Skeletal muscle tissue (tissue), 3 donors: ENCODE measurements at regions not wholly inside any gene's neighbourhood (a gene's known extent, or its start where the extent isn't known, plus 50 kb on each side); places are given as distances from the start of the nearest gene placed in this dataset.
"Not testable (repeated sequence)": the region's sequence is repeated elsewhere in the genome, so short reads cannot be mapped to it uniquely, and the experiment has no call there.

Experiments
- H3K27ac ChIP-seq: one replicate; pipeline ENCODE4 v1.7.0; 2013; ENCODE audit warnings: mild to moderate bottlenecking, low read depth, low read length, inconsistent platforms
- H3K27me3 ChIP-seq, 3 donors: one replicate each; pipeline ENCODE4 v1.7.0; 2013; ENCODE audit warnings: low read length in 3 of 3; ENCODE audit not compliant: control insufficient read depth in 3 of 3, insufficient read depth in 3 of 3
- H3K36me3 ChIP-seq, 3 donors: one replicate each; pipeline ENCODE4 v1.7.0; 2013; ENCODE audit warnings: low read length in 3 of 3; ENCODE audit not compliant: control insufficient read depth in 3 of 3, insufficient read depth in 3 of 3
- H3K4me1 ChIP-seq, 3 donors: one replicate each; pipeline ENCODE4 v1.7.0; 2013; ENCODE audit warnings: low read length in 3 of 3, mild to moderate bottlenecking in 3 of 3; ENCODE audit not compliant: control insufficient read depth in 3 of 3, insufficient read depth in 3 of 3
- H3K4me3 ChIP-seq, 3 donors: one replicate each; pipeline ENCODE4 v1.7.0; 2013; ENCODE audit warnings: low read length in 3 of 3
- H3K9ac ChIP-seq, 3 donors: one replicate each; pipeline ENCODE4 v1.7.0; 2013; ENCODE audit warnings: low read length in 3 of 3, mild to moderate bottlenecking in 3 of 3, moderate library complexity in 2 of 3, low read depth in 1 of 3
- H3K9me3 ChIP-seq, 3 donors: one replicate each; pipeline ENCODE4 v1.7.0; 2013; ENCODE audit warnings: low read length in 3 of 3; ENCODE audit not compliant: control insufficient read depth in 3 of 3
- donor health status: Osteomylitis.

DNA sequence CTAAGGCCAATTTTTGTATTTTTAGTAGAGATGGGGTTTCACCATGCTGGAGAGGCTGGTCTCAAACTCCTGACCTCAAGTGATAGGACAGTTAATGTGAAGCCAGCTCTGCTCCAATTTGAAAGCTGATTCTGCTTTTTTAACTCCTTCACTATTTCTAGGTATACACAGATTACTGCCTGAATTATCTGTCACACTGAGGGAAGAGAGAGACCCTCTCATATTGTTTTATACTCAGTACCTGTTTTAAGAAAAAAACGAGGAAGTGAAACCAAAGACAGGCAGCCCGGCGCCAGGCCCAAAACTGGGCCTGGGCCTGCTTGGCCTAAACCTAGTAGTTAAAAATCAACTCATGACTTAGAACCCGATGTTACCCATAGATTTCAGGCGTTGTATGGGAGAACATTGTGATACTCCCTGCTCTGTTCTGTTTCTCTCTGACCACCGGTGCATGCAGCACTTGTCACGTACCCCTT lies 1601.5 kb upstream of the PCDH10 start:
- no peak overlapping the region for H3K9ac ChIP-seq
- H3K27me3 ChIP-seq: no peaks in the 10 kb centered on the region

DNA sequence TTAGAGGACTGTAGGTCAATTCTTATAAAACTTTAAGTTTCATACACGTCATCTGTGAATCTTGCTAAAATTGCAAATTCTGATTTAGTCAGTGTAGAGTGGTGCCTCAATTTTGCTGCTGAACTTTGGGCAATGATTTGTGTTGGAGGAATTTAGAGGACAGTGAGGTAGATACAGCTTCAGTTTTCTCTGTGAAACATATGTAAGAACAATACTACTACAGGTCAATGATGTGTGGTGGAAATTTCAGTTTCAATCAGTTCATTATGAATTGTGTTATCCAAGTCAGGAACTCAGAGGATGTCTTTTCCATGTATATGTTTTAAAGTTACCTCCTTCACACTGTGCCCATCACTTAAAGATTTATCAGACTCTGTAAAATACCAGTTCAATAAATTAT lies 1597.8 kb upstream of the PCDH10 start:
- no peak overlapping the region for H3K9ac ChIP-seq
- H3K27ac ChIP-seq: no peak overlapping the region
- no peak overlapping the region for H3K4me3 ChIP-seq
- H3K9me3 ChIP-seq: no peaks in the 10 kb centered on the region
- no peaks in the 10 kb centered on the region for H3K4me1 ChIP-seq
- H3K27me3 ChIP-seq: no peaks in the 10 kb centered on the region
- H3K36me3 ChIP-seq: no peaks in the 10 kb centered on the region

More for the DNA sequence above, 1601.5 kb upstream of the PCDH10 start:
- H3K27ac ChIP-seq: no peak overlapping the region
- H3K36me3 ChIP-seq: no peaks in the 10 kb centered on the region
- no peak overlapping the region for H3K4me3 ChIP-seq
- H3K4me1 ChIP-seq: no peaks in the 10 kb centered on the region
- H3K9me3 ChIP-seq: no peaks in the 10 kb centered on the region

DNA sequence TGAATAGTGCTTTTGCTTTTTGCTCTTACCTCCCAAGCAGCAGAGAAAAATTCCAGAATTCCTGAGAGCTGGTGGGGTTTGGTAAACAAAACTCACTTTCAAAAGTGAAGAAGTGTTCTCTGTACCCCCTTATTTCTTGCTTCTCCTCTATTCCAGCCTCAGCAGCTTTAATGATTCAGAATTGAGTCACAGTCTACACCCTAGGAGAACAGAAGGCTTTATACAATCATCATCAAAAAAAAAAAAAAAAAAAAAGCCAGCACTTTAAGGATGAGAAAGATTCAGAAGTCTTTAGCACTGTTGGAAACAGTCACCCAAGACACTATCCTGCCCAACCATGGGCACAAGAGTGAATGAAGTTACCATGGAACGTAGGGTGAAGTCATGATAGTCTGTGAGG lies 1583.1 kb upstream of the PCDH10 start:
- H3K27ac ChIP-seq: no peak overlapping the region

DNA sequence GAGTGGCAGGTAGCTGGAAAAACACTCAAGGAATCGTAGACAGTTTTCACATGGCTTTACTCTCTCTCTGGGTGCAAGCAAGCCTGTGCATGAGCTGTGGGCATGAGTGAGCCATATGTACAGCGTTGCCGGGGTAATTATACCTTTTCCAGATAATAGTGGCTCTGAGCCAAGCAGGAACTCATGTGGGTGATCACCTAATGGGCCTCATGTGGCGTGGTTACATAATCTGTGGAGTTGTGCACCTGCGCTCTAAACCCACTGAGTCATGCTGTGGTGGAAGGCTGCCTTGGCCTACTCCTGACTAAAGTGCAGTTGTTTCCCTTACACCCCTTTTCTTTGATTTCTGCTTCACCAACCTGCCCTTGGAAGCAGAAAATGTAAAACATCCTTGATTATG lies 1564.5 kb upstream of the PCDH10 start:
- no peak overlapping the region for H3K9ac ChIP-seq
- H3K4me1 ChIP-seq: no peaks in the 10 kb centered on the region
- no peak overlapping the region for H3K4me3 ChIP-seq
- no peaks in the 10 kb centered on the region for H3K36me3 ChIP-seq
- H3K27me3 ChIP-seq: no peaks in the 10 kb centered on the region
- no peaks in the 10 kb centered on the region for H3K9me3 ChIP-seq
- H3K27ac ChIP-seq: no peak overlapping the region

More for the DNA sequence above, 1583.1 kb upstream of the PCDH10 start:
- Histone ChIP-seq H3K27me3 (no peaks in the 10 kb centered on the region), H3K4me1 (no peaks in the 10 kb centered on the region), H3K9ac (no peak overlapping the region), H3K36me3 (no peaks in the 10 kb centered on the region), H3K4me3 (no peak overlapping the region), H3K9me3 (no peaks in the 10 kb centered on the region)

DNA sequence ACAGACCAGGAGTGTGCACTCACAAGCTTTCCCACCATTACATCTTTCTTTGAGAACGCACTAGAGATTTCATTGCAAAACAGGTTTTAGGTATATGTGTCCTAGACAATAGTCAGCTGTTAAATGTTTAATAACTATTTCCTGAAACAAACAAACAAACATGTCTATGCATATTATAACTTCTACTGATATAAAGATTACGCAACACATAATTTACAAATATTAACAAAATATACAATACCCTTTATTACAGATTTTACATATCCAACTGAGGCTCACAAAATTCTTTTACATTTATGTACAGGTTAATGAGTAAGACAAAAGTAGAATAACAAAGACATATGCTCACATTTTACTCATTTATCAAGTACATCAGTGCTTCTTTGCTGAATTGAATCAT lies 1554.0 kb upstream of the PCDH10 start:
- no peaks in the 10 kb centered on the region for H3K27me3 ChIP-seq
- H3K4me1 ChIP-seq: no peaks in the 10 kb centered on the region
- H3K36me3 ChIP-seq: no peaks in the 10 kb centered on the region
- H3K9ac ChIP-seq: no peak overlapping the region
- no peak overlapping the region for H3K4me3 ChIP-seq
- no peaks in the 10 kb centered on the region for H3K9me3 ChIP-seq
- no peak overlapping the region for H3K27ac ChIP-seq

DNA sequence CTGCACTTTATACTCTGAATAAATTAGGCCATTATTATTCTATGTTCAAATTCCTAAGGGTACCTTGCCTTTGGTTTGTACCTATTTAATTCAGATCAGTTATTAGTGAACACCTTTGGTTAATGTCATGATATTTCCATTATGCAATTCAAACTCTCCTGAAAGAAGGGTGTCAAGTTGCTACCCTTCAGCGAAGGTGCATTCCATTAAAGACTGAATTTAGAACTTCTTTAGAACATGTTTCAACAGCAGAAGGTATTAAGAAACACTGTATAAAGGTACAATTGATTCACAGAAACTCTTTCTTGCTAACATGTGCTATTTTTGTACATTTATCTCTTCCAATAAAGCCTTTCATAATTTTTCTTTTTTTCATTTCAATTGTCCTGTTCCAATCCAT lies 1545.4 kb upstream of the PCDH10 start:
- Histone ChIP-seq H3K36me3 (no peaks in the 10 kb centered on the region), H3K9me3 (no peaks in the 10 kb centered on the region), H3K4me1 (no peaks in the 10 kb centered on the region), H3K9ac (no peak overlapping the region), H3K4me3 (no peak overlapping the region), H3K27me3 (no peaks in the 10 kb centered on the region), H3K27ac (no peak overlapping the region)

DNA sequence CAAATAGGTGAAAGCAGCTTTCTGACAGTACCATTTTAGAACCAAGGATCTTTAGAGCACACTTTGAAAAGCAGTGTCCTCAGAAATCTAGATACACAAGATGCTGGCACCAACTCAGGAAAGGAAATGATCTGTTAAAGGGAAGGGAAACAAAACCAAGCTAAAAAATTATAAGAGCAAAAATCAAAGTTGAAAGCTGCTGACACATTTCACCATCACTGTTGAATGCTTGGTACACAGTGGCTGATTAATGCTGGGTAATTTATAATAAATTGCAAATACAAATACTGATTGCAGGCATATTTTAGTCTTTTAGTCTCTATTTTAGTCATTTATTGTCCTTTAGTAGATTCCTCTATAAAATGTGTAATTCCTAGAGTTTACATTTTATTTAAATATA lies 1540.1 kb upstream of the PCDH10 start:
- Histone ChIP-seq H3K4me1 (no peaks in the 10 kb centered on the region), H3K4me3 (no peak overlapping the region), H3K27me3 (no peaks in the 10 kb centered on the region), H3K27ac (no peak overlapping the region), H3K9ac (no peak overlapping the region), H3K9me3 (no peaks in the 10 kb centered on the region), H3K36me3 (no peaks in the 10 kb centered on the region)

DNA sequence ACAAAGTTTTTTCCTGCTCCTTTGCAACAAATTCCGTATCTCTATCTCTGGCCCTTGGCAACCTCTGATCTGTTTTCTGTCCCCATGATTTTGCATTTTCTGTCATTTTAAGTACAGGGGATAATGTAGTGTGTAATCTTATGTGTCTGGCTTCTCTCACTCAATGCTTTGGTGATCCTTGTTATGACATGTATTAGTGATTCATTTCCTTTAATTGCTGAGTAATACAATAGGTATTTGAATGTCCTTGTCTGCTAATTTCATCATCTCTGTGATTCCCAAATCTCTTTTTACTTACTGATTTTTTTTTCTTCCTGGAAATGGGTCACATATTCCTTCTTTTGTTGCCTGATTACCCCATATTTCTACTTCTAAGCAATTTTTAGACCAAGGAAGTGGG lies 1538.6 kb upstream of the PCDH10 start:
- not testable (repeated sequence) for H3K4me1 ChIP-seq, H3K9me3 ChIP-seq, H3K9ac ChIP-seq, H3K36me3 ChIP-seq, H3K27ac ChIP-seq, H3K4me3 ChIP-seq, H3K27me3 ChIP-seq

DNA sequence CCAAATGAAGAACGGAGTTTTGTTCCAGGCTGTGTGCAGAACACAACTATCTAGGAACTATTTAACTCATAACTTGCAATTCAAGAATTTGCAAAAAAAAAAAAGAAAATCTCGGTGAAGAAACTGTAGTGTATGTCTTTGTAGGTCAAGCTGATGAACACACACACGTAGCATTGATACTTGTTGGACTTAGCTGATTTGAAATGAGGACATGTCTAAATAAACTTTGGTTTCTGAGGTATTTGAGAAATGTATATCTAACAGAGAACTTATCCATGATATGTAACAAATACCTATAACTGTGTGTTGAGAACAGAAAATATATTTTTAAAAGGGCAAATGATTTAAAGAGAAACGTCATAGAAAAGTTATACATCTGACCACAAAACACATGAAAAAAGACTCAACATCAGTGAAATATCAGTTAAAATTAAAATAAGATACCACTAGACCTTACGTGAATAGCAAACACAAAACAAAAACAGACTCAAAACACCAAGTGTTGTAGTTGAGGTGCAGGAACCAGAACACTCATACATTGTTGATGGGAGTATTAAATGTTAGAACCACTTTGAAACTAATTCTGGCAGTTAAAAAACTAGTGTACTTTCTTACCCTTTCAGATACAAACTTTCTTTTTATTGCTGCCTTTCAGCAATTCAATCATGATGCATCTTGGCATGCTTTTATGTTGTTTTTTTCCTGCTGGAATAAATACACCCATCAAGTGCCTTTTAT lies 1535.8 kb upstream of the PCDH10 start:
- Histone ChIP-seq H3K27me3 (no peaks in the 10 kb centered on the region), H3K27ac (no peak overlapping the region), H3K9me3 (no peaks in the 10 kb centered on the region), H3K4me3 (no peak overlapping the region), H3K9ac (no peak overlapping the region), H3K36me3 (no peaks in the 10 kb centered on the region), H3K4me1 (no peaks in the 10 kb centered on the region)

DNA sequence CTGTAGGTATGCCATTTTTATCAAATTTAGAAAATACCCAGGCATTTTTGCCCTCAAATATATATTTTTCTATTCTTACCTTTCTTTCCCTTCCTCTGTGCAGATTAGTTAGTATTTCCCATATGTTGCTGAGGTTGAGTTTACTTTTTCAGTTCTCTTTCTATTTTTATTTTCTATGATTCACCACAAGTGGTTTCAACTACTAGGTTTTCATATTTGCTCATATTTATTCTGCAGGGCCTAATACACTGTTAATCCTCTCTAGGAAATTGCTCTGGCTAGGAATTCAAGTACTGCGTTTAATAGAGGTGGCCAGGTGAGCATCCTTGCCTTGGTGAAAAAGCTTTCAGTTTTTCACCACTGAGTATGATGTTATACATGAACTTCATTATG lies 1535.3 kb upstream of the PCDH10 start:
- H3K27ac ChIP-seq: no peak overlapping the region
- H3K36me3 ChIP-seq: no peaks in the 10 kb centered on the region
- H3K9me3 ChIP-seq: no peaks in the 10 kb centered on the region
- H3K4me3 ChIP-seq: no peak overlapping the region
- no peaks in the 10 kb centered on the region for H3K27me3 ChIP-seq
- H3K9ac ChIP-seq: no peak overlapping the region
- H3K4me1 ChIP-seq: no peaks in the 10 kb centered on the region
